ENCODE measurements at regions not wholly inside any gene's neighbourhood (a gene's known extent, or its start where the extent isn't known, plus 50 kb on each side); places are given as distances from the start of the nearest gene placed in this dataset.

GRCh38 chr3:34570916-34571705 lies 772.7 kb downstream of the PDCD6IP start:
- CTCF ChIA-PET, result no interaction called here

More at GRCh38 chr3:34570916-34571705, 772.7 kb downstream of the PDCD6IP start:
- Histone ChIP-seq H4K20me1 (replicated peaks; ENCODE audit: control insufficient read depth, extremely low read depth, insufficient read depth, low read length) (no peaks in the 10 kb centered on the region), H3K4me3 (replicated peaks in 1 of 3; ENCODE audit: insufficient read depth in 1 of 3, low read depth in 1 of 3, low read length in 3 of 3) (no peak overlapping the region), H3K9me1 (replicated peaks; ENCODE audit: control insufficient read depth, extremely low read depth, insufficient read depth, low read length) (no peaks in the 10 kb centered on the region), H3K9ac (replicated peaks; ENCODE audit: extremely low read depth, insufficient read depth, low read length) (no peak overlapping the region), H3K4me1 (ENCODE audit: control insufficient read depth, extremely low read depth, insufficient read depth, low read length) (no peaks in the 10 kb centered on the region), H3K9me3 (replicated peaks; ENCODE audit: control insufficient read depth, insufficient read depth, low read length) (no peaks in the 10 kb centered on the region), H3K36me3 (ENCODE audit: control insufficient read depth in 2 of 2, extremely low read depth in 1 of 2, insufficient read depth in 2 of 2, low read length in 2 of 2) (no peaks in the 10 kb centered on the region), H3K79me2 (ENCODE audit: control insufficient read depth, insufficient read depth, low read length) (no peaks in the 10 kb centered on the region), H2AFZ (ENCODE audit: low read depth, low read length) (no peak overlapping the region), H3K4me2 (ENCODE audit: insufficient read depth, low read length) (no peak overlapping the region), H3K27ac (ENCODE audit: insufficient read depth, low read depth, low read length) (no peak overlapping the region), H3K27me3 (ENCODE audit: control insufficient read depth in 2 of 2, insufficient read depth in 2 of 2, low read length in 2 of 2) (no peaks in the 10 kb centered on the region)
- DNase-seq (ENCODE audit: low read depth, low spot score), result no peak
- BruUV-seq (replicated peaks), result no TSS peak
- no peak for TF ChIP-seq GATA2 (IDR thresholded peaks at IDR 0.05; ENCODE audit: insufficient read depth, insufficient read length, low read depth, low read length)
- TF ChIP-seq CTCF (IDR thresholded peaks at IDR 0.05; ENCODE audit: extremely low read depth in 1 of 2, insufficient read depth in 1 of 2, low read depth in 1 of 2, low read length in 2 of 2), result no peak
- TF ChIP-seq FOS (IDR thresholded peaks at IDR 0.05; ENCODE audit: borderline replicate concordance, insufficient read depth, low read length), result no peak
- TF ChIP-seq EZH2 (IDR thresholded peaks at IDR 0.05; ENCODE audit: borderline replicate concordance, low read depth, low read length, severe bottlenecking), result no peak
- TF ChIP-seq MYC (IDR thresholded peaks at IDR 0.05; ENCODE audit: low read depth, low read length), result no peak
- no peak for TF ChIP-seq MAX (IDR thresholded peaks at IDR 0.05; ENCODE audit: insufficient read depth, insufficient read length)
- TF ChIP-seq POLR2A (IDR thresholded peaks at IDR 0.05; ENCODE audit: low read depth, low read length), result no peak
- no peak for TF ChIP-seq JUN (IDR thresholded peaks at IDR 0.05; ENCODE audit: borderline replicate concordance, insufficient read depth, insufficient read length, low read depth)
- no peak for TF ChIP-seq POLR2AphosphoS5 (IDR thresholded peaks at IDR 0.05; ENCODE audit: insufficient read depth, low read depth, low read length)
- intact Hi-C loops (cut with micrococcal nuclease) (no loop called here), dilution Hi-C loops (cut with MboI; ENCODE audit: extremely low pct_ligation_motif_present, low sequenced_read_pairs) (no loop called here)
- FAIRE-seq, result no peak
- POLR2A ChIA-PET, result no interaction called here

Data from endothelial cell of umbilical vein (primary cell).